ENCODE measurements at regions not wholly inside any gene's neighbourhood (a gene's known extent, or its start where the extent isn't known, plus 50 kb on each side); places are given as distances from the start of the nearest gene placed in this dataset.

DNA sequence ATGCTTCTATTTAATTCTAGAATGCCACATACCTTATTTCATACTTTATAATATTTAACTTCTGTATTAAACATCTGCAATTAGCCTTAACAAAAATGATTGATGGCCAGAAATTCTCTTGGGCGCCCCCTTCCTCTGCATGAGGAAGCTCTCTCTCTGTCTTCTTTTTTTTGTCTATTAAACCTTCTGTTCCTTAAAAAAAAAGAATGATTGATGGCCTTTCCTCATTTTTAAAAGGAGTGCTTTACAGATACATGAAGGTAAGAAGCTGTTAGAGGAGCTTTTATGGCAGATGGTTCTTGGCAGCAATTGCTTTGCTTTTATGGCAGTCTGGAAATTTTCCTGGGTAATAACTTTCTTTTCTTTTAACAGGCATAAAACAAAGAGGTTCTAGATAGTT is 526.9 kb downstream of the SLC4A3 start (continued):
- TF ChIP-seq, protein P1, sequence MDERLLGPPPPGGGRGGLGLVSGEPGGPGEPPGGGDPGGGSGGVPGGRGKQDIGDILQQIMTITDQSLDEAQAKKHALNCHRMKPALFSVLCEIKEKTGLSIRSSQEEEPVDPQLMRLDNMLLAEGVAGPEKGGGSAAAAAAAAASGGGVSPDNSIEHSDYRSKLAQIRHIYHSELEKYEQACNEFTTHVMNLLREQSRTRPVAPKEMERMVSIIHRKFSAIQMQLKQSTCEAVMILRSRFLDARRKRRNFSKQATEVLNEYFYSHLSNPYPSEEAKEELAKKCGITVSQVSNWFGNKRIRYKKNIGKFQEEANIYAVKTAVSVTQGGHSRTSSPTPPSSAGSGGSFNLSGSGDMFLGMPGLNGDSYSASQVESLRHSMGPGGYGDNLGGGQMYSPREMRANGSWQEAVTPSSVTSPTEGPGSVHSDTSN (CRISPR knock-in tag; IDR thresholded peaks at IDR 0.05; ENCODE audit: low read depth), result no peak
- TF ChIP-seq, protein P1 (tag; conservative IDR thresholded peaks at IDR 0.05; ENCODE audit: low read depth), result peak; percentile 53; the same call in 1 of the 2 replicates
- no peak for TF ChIP-seq TBP (optimal IDR thresholded peaks at IDR 0.05; ENCODE audit: low read depth, low read length)

DNA sequence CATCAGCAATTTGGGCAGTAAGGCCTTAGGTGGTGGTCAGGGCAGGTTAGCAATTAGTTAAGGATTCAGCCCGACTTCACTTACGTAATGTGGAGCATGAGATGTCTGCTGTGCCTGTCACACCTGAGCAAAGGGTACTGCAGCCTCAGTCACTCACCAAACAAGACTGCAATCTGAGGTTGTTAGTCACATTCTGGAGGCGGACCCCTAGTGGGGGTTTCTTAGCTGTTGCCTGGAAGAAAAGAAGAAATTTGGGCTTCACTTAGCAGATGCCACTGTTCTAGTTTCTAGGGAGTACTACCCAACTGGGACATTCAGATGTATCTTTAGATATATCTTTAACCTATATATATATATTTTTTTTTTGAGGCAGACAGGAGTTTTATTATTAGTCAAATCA is 529.9 kb downstream of the SLC4A3 start:
- no peak overlapping the region for H3K4me2 ChIP-seq (ENCODE audit: insufficient read depth, low read length)
- no peaks in the 10 kb centered on the region for H3K9me1 ChIP-seq (ENCODE audit: control insufficient read depth, insufficient read depth, low read length)
- H3K79me2 ChIP-seq (ENCODE audit: control insufficient read depth, insufficient read depth, low read length), result no peaks in the 10 kb centered on the region
- CTCF ChIA-PET (ENCODE audit: low intra/inter-chr PET ratio), result no interaction called here
- no peaks in the 10 kb centered on the region for H3K27me3 ChIP-seq (ENCODE audit: control insufficient read depth in 2 of 2, insufficient read depth in 2 of 2, low read length in 2 of 2)
- H3K9me3 ChIP-seq (replicated peaks; ENCODE audit: control insufficient read depth, insufficient read depth, low read depth, low read length), result no peaks in the 10 kb centered on the region
- POLR2A ChIA-PET, result no interaction called here
- H4K20me1 ChIP-seq (replicated peaks; ENCODE audit: control insufficient read depth, insufficient read depth, low read length), result no peaks in the 10 kb centered on the region
- intact Hi-C loops (cut with micrococcal nuclease) (no loop called here), in situ Hi-C loops (cut with MboI) (no loop called here)
- ATAC-seq, result no peak
- H3K36me3 ChIP-seq (ENCODE audit: control insufficient read depth, insufficient read depth, low read length), result no peaks in the 10 kb centered on the region
- H2AFZ ChIP-seq (ENCODE audit: low read depth, low read length), result no peak overlapping the region
- no TSS peak for BruUV-seq (replicated peaks)
- no peak for FAIRE-seq
- no peak overlapping the region for H3K9ac ChIP-seq (ENCODE audit: insufficient read depth in 1 of 2, low read depth in 2 of 2, low read length in 2 of 2)
- DNase-seq (ENCODE audit: extremely low read depth in 1 of 4, low spot score in 3 of 4), result no peak
- H3K4me1 ChIP-seq (replicated peaks in 1 of 2; ENCODE audit: control insufficient read depth in 2 of 2, insufficient read depth in 2 of 2, low read length in 2 of 2), result no peaks in the 10 kb centered on the region
- 0% methylated on average over 3 of the region's 3 CpGs for WGBS (ENCODE audit: insufficient coverage, low coverage, missing lambda C conversion rate)
- no peak for TF ChIP-seq WHSC1 (IDR thresholded peaks at IDR 0.05; ENCODE audit: low read length)
- no peak for TF ChIP-seq NR1H2 (CRISPR knock-in tag; IDR thresholded peaks at IDR 0.05)
- TF ChIP-seq SUPT5H (IDR thresholded peaks at IDR 0.05), result no peak
- TF ChIP-seq, protein P2, sequence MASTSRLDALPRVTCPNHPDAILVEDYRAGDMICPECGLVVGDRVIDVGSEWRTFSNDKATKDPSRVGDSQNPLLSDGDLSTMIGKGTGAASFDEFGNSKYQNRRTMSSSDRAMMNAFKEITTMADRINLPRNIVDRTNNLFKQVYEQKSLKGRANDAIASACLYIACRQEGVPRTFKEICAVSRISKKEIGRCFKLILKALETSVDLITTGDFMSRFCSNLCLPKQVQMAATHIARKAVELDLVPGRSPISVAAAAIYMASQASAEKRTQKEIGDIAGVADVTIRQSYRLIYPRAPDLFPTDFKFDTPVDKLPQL (IDR thresholded peaks at IDR 0.05; ENCODE audit: extremely low read depth, insufficient read length), result no peak
- TF ChIP-seq, protein P3, sequence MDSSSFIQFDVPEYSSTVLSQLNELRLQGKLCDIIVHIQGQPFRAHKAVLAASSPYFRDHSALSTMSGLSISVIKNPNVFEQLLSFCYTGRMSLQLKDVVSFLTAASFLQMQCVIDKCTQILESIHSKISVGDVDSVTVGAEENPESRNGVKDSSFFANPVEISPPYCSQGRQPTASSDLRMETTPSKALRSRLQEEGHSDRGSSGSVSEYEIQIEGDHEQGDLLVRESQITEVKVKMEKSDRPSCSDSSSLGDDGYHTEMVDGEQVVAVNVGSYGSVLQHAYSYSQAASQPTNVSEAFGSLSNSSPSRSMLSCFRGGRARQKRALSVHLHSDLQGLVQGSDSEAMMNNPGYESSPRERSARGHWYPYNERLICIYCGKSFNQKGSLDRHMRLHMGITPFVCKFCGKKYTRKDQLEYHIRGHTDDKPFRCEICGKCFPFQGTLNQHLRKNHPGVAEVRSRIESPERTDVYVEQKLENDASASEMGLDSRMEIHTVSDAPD (CRISPR knock-in tag; IDR thresholded peaks at IDR 0.05), result no peak
- TF ChIP-seq TRIM24 (IDR thresholded peaks at IDR 0.05), result no peak
- TF ChIP-seq RFX7 (CRISPR knock-in tag; IDR thresholded peaks at IDR 0.05), result no peak
- no peak for TF ChIP-seq L3MBTL2 (IDR thresholded peaks at IDR 0.05)
- no peak for TF ChIP-seq DNMT1 (IDR thresholded peaks at IDR 0.05)
- no peak for TF ChIP-seq PURB (CRISPR knock-in tag; IDR thresholded peaks at IDR 0.05; ENCODE audit: low read depth)
- TF ChIP-seq BACH1 (tag; IDR thresholded peaks at IDR 0.05), result no peak
- no peak for TF ChIP-seq FOXM1 (IDR thresholded peaks at IDR 0.05; ENCODE audit: low read depth)
- TF ChIP-seq FOXM1 (CRISPR knock-in tag; IDR thresholded peaks at IDR 0.05; ENCODE audit: low read depth), result no peak
- no peak for TF ChIP-seq RBM39 (optimal IDR thresholded peaks at IDR 0.05; ENCODE audit: low read depth, low read length)
- no peak for TF ChIP-seq ZNF408 (CRISPR knock-in tag; IDR thresholded peaks at IDR 0.05; ENCODE audit: low read depth)
- H3K27ac ChIP-seq (ENCODE audit: extremely low read depth, low read depth, low read length), result no peak overlapping the region
- no peak overlapping the region for H3K4me3 ChIP-seq

Data from K562 (cell line).